ENCODE measurements at regions not wholly inside any gene's neighbourhood (a gene's known extent, or its start where the extent isn't known, plus 50 kb on each side); places are given as distances from the start of the nearest gene placed in this dataset.

DNA sequence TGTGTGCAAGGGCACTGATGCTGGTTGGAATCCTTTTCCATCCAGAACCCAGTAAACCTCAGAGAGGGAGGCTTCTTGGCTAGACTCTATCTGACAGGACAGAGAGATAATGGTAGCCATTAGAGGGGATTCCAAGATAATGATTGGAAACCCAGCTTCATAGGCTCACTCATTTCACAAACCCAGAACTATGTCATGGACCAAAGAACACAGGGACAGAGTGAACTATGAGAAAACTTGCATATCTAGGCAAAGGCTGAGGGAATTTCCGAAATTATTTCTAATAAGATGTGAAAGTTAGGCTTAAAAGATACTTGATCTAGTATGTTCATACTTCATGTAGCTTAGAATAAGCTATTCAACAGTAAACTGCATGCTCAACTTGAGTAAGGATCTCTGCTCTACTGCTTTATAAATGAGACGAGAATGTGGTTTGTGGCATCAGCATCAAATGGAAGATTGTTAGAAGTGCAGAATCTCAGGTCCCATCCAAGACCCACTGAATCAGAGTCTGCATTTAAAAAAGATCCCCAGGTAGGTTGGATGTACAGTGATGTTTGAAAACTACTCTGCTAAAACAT lies 261.4 kb downstream of the DMRT2 start:
- no peak for TF ChIP-seq POLR2A (IDR thresholded peaks at IDR 0.05)
- no peak for TF ChIP-seq CTCF (IDR thresholded peaks at IDR 0.05 in 4 of 5, conservative IDR thresholded peaks at IDR 0.05 in 1 of 5)
